ENCODE measurements at regions not wholly inside any gene's neighbourhood (a gene's known extent, or its start where the extent isn't known, plus 50 kb on each side); places are given as distances from the start of the nearest gene placed in this dataset.
"Not testable (repeated sequence)": the region's sequence is repeated elsewhere in the genome, so short reads cannot be mapped to it uniquely, and the experiment has no call there.

- no peak for DNase-seq
Measured at GRCh38 chr19:31015778-31016177, 333.5 kb downstream of the TSHZ3 start.

- DNase-seq: no peak
Measured at GRCh38 chr19:31014668-31015067, 334.6 kb downstream of the TSHZ3 start.

GRCh38 chr19:31013384-31014020 is 335.7 kb downstream of the TSHZ3 start:
- no peak for DNase-seq

- DNase-seq: no peak
Measured at GRCh38 chr19:31002518-31003244, 346.6 kb downstream of the TSHZ3 start.

GRCh38 chr19:31001991-31002390 is 347.2 kb downstream of the TSHZ3 start:
- no peak for DNase-seq

GRCh38 chr19:31000913-31001312 is 348.3 kb downstream of the TSHZ3 start:
- DNase-seq: no peak

GRCh38 chr19:30999726-31000125 is 349.5 kb downstream of the TSHZ3 start:
- no peak for DNase-seq

GRCh38 chr19:30997222-30997621 is 352.0 kb downstream of the TSHZ3 start:
- DNase-seq: no peak

- no peak for DNase-seq
Measured at GRCh38 chr19:30978639-30979038, 370.6 kb downstream of the TSHZ3 start.

- no peak for DNase-seq
Measured at GRCh38 chr19:30969591-30969990, 379.6 kb downstream of the TSHZ3 start.

- no peak for DNase-seq
Measured at GRCh38 chr19:30968841-30969399, 380.3 kb downstream of the TSHZ3 start.

- no peak for DNase-seq
Measured at GRCh38 chr19:30968210-30968609, 381.0 kb downstream of the TSHZ3 start.

- no peak for DNase-seq
Measured at GRCh38 chr19:30966486-30966885, 382.8 kb downstream of the TSHZ3 start.

- no peak for DNase-seq
Measured at GRCh38 chr19:30959011-30959410, 390.2 kb downstream of the TSHZ3 start.

- DNase-seq: no peak
Measured at GRCh38 chr19:30955112-30956104, 393.8 kb downstream of the TSHZ3 start.

- not testable (repeated sequence) for DNase-seq
Measured at GRCh38 chr19:30944276-30944932, 404.8 kb downstream of the TSHZ3 start.

- DNase-seq: no peak
Measured at GRCh38 chr19:30943101-30943843, 406.0 kb downstream of the TSHZ3 start.

GRCh38 chr19:30942636-30943035 is 406.6 kb downstream of the TSHZ3 start:
- DNase-seq: no peak

- no peak for DNase-seq
Measured at GRCh38 chr19:30941591-30941990, 407.6 kb downstream of the TSHZ3 start.

GRCh38 chr19:30936276-30936675 is 413.0 kb downstream of the TSHZ3 start:
- DNase-seq: no peak

GRCh38 chr19:30935146-30935545 is 414.1 kb downstream of the TSHZ3 start:
- no peak for DNase-seq

- DNase-seq: not testable (repeated sequence)
Measured at GRCh38 chr19:30933454-30933853, 415.8 kb downstream of the TSHZ3 start.

All from stimulated activated CD4-positive, alpha-beta T cell treated with anti-CD3 and anti-CD28 coated beads, Interleukin-2, amount 100 ng/mL, for 24 hours (primary cell).